HL-60 (cell line): ENCODE measurements at regions not wholly inside any gene's neighbourhood (a gene's known extent, or its start where the extent isn't known, plus 50 kb on each side); places are given as distances from the start of the nearest gene placed in this dataset.
A peak's percentile ranks its signal among the peaks of the same experiment; 100 is the strongest.

Source experiments
- DNase-seq, 2 experiments: peaks; one replicate each; pipeline ENCODE4 v3.0.0-alpha.2; 2010 to 2020; ENCODE audit warnings: low read depth in 1 of 2, low spot score in 1 of 2
- H3K27ac ChIP-seq: fragments of 250-450 bp; sonication (Bioruptor Pico); replicated peaks from 2 replicates; pipeline ENCODE4 v1.5.1; 2020; ENCODE audit warnings: mild to moderate bottlenecking, moderate library complexity
- H3K27me3 ChIP-seq: fragments of 250-450 bp; sonication (Bioruptor Pico); 2 replicates; pipeline ENCODE4 v1.5.1; 2021; ENCODE audit warnings: mild to moderate bottlenecking, moderate library complexity; ENCODE audit not compliant: insufficient read depth, poor library complexity, severe bottlenecking
- H3K4me3 ChIP-seq: replicated peaks from 2 replicates; pipeline ENCODE4 v1.5.1; 2011; ENCODE audit warnings: mild to moderate bottlenecking, control low read depth, low read length; ENCODE audit not compliant: insufficient read depth
- GABPA ChIP-seq: IDR thresholded peaks from 2 replicates; pipeline ENCODE4 v1.6.1; 2012; ENCODE audit warnings: low read depth
- POLR2AphosphoS5 ChIP-seq: IDR thresholded peaks from 2 replicates; pipeline ENCODE4 v1.6.1; 2012; ENCODE audit warnings: low read depth
- REST ChIP-seq: IDR thresholded peaks from 2 replicates; pipeline ENCODE4 v1.6.1; 2012; ENCODE audit warnings: low read depth; ENCODE audit not compliant: insufficient replicate concordance
- SPI1 ChIP-seq: IDR thresholded peaks from 2 replicates; pipeline ENCODE4 v1.6.1; 2012; ENCODE audit warnings: low read depth, mild to moderate bottlenecking, borderline replicate concordance
- TF ChIP-seq, protein P1 (sequence below): IDR thresholded peaks from one replicate; pipeline ENCODE4 v1.5.1; 2011; ENCODE audit warnings: low read length, control low read depth, inconsistent platforms; ENCODE audit not compliant: insufficient read depth

DNA sequence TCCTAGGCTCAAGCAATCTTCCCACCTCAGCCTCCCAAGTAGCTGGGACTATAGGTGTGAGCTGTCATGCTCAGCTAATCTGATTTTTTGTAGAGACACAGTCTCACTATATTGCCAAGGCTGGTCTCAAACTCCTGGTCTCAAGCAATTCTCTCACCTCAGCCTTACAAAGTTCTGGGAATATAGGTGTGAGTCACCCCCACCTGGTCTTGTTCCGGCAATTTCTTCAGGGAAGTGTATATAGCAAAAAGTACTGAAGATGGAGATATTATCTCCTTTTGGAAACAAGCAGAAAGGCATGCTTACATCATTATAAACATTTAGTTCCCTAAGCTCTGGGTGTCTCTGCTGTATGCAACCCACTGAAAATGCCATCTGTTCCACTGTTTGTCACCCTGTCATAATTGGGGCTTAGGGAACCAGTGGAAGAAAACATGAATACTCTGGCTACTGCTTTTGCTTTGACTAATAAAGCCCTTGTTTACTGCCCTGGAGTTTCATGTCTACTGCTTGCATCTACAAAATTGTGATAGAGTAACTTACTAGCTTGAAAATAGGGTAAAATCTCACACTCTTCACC lies 940.2 kb downstream of the GALC start:
- Histone ChIP-seq H3K4me3 (no peak overlapping the region), H3K27me3 (no peaks in the 10 kb centered on the region), H3K27ac (no peak overlapping the region)
- DNase-seq = no peak
- no peak for TF ChIP-seq POLR2AphosphoS5
- TF ChIP-seq, protein P1, sequence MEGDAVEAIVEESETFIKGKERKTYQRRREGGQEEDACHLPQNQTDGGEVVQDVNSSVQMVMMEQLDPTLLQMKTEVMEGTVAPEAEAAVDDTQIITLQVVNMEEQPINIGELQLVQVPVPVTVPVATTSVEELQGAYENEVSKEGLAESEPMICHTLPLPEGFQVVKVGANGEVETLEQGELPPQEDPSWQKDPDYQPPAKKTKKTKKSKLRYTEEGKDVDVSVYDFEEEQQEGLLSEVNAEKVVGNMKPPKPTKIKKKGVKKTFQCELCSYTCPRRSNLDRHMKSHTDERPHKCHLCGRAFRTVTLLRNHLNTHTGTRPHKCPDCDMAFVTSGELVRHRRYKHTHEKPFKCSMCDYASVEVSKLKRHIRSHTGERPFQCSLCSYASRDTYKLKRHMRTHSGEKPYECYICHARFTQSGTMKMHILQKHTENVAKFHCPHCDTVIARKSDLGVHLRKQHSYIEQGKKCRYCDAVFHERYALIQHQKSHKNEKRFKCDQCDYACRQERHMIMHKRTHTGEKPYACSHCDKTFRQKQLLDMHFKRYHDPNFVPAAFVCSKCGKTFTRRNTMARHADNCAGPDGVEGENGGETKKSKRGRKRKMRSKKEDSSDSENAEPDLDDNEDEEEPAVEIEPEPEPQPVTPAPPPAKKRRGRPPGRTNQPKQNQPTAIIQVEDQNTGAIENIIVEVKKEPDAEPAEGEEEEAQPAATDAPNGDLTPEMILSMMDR = no peak
- no peak for TF ChIP-seq GABPA
- TF ChIP-seq REST = no peak
- no peak for TF ChIP-seq SPI1

DNA sequence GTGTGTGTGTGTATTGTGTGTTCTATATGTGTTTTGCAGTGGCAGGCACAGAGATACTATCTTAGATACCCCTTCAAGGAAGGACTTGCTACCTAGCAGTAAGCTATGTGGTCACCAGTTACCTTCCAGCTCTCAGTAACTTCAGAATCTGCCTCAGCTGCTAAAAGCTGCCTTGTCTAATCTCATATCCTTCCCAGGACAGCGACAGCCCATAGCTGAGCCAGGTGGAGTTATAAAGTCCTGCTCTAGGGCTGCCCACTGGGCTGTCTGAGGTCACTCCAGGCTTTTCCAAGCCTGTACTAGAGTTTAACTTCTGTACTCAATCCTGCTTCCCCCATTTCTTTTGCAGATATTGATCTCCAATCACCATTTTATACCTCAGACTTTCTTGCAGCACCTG lies 942.6 kb downstream of the GALC start:
- TF ChIP-seq SPI1 = no peak
- TF ChIP-seq, protein P1 = no peak
- no peak for TF ChIP-seq REST
- TF ChIP-seq GABPA = no peak
- TF ChIP-seq POLR2AphosphoS5 = no peak
- Histone ChIP-seq H3K27ac (no peak overlapping the region), H3K4me3 (no peak overlapping the region), H3K27me3 (no peaks in the 10 kb centered on the region)
- DNase-seq = no peak

DNA sequence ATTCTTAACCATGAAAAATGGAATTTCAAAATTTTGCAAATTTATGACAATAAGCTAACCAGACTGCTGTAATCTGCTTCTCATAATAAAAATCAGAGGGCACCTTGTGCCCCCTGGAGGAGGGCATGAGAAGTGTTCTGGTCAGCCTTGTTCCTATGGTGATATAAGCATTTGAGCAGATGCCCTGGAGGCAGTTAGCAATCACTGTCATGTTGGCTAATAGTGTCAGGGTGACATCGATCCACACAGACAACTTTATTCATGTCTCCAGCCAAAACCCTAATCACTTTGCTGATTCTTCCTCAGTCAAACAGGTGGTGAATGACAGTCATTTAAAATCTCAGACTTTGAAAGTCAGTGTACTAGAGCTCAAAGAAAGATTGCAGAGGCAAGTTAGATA lies 943.0 kb downstream of the GALC start:
- DNase-seq = peak; percentile 6 to 9

More for the DNA sequence above, 943.0 kb downstream of the GALC start:
- Histone ChIP-seq H3K27me3 (no peaks in the 10 kb centered on the region), H3K27ac (no peak overlapping the region), H3K4me3 (no peak overlapping the region)
- TF ChIP-seq GABPA (no peak), SPI1 (no peak), REST (no peak), POLR2AphosphoS5 (no peak)
- TF ChIP-seq, protein P1 = peak; percentile 53
